ENCODE measurements at regions not wholly inside any gene's neighbourhood (a gene's known extent, or its start where the extent isn't known, plus 50 kb on each side); places are given as distances from the start of the nearest gene placed in this dataset.

GRCh38 chr21:15483138-15483780, 246.5 kb upstream of the USP25 start:
- H3K4me1 ChIP-seq = no peaks in the 10 kb centered on the region
- intact Hi-C loops (cut with DNase I) = loop anchor here (1.0 to 10.0 kb wide), 3 partner anchors 416 to 1078 kb away; no protein-coding TSS in a partner anchor
- WGBS = 16% methylated on average over 8 of the region's 8 CpGs

GRCh38 chr21:15486460-15487195, 243.2 kb upstream of the USP25 start:
- intact Hi-C loops (cut with DNase I) = loop anchor here (10.0 kb wide), 1 partner anchor 1082 kb away; no protein-coding TSS in a partner anchor
- H3K4me3 ChIP-seq = no peak overlapping the region
- no peaks in the 10 kb centered on the region for H3K36me3 ChIP-seq
- no peaks in the 10 kb centered on the region for H3K27me3 ChIP-seq
- WGBS = 95% methylated on average over 11 of the region's 11 CpGs
- H3K4me1 ChIP-seq = no peaks in the 10 kb centered on the region
- H3K27ac ChIP-seq (replicated peaks in 1 of 4) = no peak overlapping the region
- TF ChIP-seq POLR2A (IDR thresholded peaks at IDR 0.05; ENCODE audit: low read depth) = no peak
- no peak for TF ChIP-seq CTCF (IDR thresholded peaks at IDR 0.05)
- no peak for TF ChIP-seq POLR2AphosphoS5 (IDR thresholded peaks at IDR 0.05)
- no peak for TF ChIP-seq EP300 (IDR thresholded peaks at IDR 0.05)
- DNase-seq (ENCODE audit: extremely low spot score) = no peak
- no peaks in the 10 kb centered on the region for H3K9me3 ChIP-seq

More at GRCh38 chr21:15483138-15483780, 246.5 kb upstream of the USP25 start:
- Histone ChIP-seq H3K27me3 (no peaks in the 10 kb centered on the region), H3K36me3 (no peaks in the 10 kb centered on the region), H3K9me3 (no peaks in the 10 kb centered on the region), H3K27ac (replicated peaks in 1 of 4) (no peak overlapping the region), H3K4me3 (no peak overlapping the region)
- DNase-seq (ENCODE audit: extremely low spot score) = peak; percentile 96
- TF ChIP-seq EP300 (IDR thresholded peaks at IDR 0.05) (no peak), POLR2AphosphoS5 (IDR thresholded peaks at IDR 0.05) (peak in 1 of 2 donors; percentile 42), CTCF (IDR thresholded peaks at IDR 0.05) (peak; percentile 84 to 96 (median 89)), POLR2A (IDR thresholded peaks at IDR 0.05; ENCODE audit: low read depth) (no peak)

- intact Hi-C loops (cut with DNase I) = loop anchor here (10.0 kb wide), 1 partner anchor 1082 kb away; no protein-coding TSS in a partner anchor
- Histone ChIP-seq H3K9me3 (no peaks in the 10 kb centered on the region), H3K36me3 (no peaks in the 10 kb centered on the region), H3K4me1 (no peaks in the 10 kb centered on the region), H3K27ac (replicated peaks in 1 of 4) (no peak overlapping the region), H3K4me3 (no peak overlapping the region), H3K27me3 (no peaks in the 10 kb centered on the region)
- DNase-seq (ENCODE audit: extremely low spot score) = no peak
- no peak for TF ChIP-seq EP300 (IDR thresholded peaks at IDR 0.05)
- no peak for TF ChIP-seq POLR2AphosphoS5 (IDR thresholded peaks at IDR 0.05)
- TF ChIP-seq CTCF (IDR thresholded peaks at IDR 0.05) = no peak
- no peak for TF ChIP-seq POLR2A (IDR thresholded peaks at IDR 0.05; ENCODE audit: low read depth)
- WGBS = 79% methylated on average over 3 of the region's 3 CpGs
Observed at GRCh38 chr21:15487196-15487550, 242.6 kb upstream of the USP25 start.

- Histone ChIP-seq H3K36me3 (no peaks in the 10 kb centered on the region), H3K4me1 (no peaks in the 10 kb centered on the region), H3K4me3 (no peak overlapping the region), H3K27ac (replicated peaks in 1 of 4) (no peak overlapping the region), H3K9me3 (no peaks in the 10 kb centered on the region), H3K27me3 (no peaks in the 10 kb centered on the region)
- intact Hi-C loops (cut with DNase I) = no loop called here
- DNase-seq (ENCODE audit: extremely low spot score) = no peak
- 84% methylated on average over 2 of the region's 2 CpGs for whole genome bisulfite sequencing
- TF ChIP-seq POLR2AphosphoS5 (IDR thresholded peaks at IDR 0.05) (no peak), EP300 (IDR thresholded peaks at IDR 0.05) (no peak)
Observed at GRCh38 chr21:15491100-15491499, 238.7 kb upstream of the USP25 start.

- intact Hi-C loops (cut with DNase I) = no loop called here
- no peaks in the 10 kb centered on the region for H3K36me3 ChIP-seq
- H3K4me1 ChIP-seq = no peaks in the 10 kb centered on the region
- no peak overlapping the region for H3K27ac ChIP-seq (replicated peaks in 1 of 4)
- 63% methylated on average over 3 of the region's 3 CpGs for WGBS
- DNase-seq (ENCODE audit: extremely low spot score) = no peak
- no peak overlapping the region for H3K4me3 ChIP-seq
- TF ChIP-seq POLR2A (IDR thresholded peaks at IDR 0.05; ENCODE audit: low read depth) (no peak), EP300 (IDR thresholded peaks at IDR 0.05) (no peak), CTCF (IDR thresholded peaks at IDR 0.05) (no peak), POLR2AphosphoS5 (IDR thresholded peaks at IDR 0.05) (no peak)
- H3K9me3 ChIP-seq = no peaks in the 10 kb centered on the region
- no peaks in the 10 kb centered on the region for H3K27me3 ChIP-seq
Observed at GRCh38 chr21:15493646-15494045, 236.1 kb upstream of the USP25 start.

Measured in esophagus muscularis mucosa (tissue), 4 donors.